WTC11 (cell line): ENCODE measurements at regions not wholly inside any gene's neighbourhood (a gene's known extent, or its start where the extent isn't known, plus 50 kb on each side); places are given as distances from the start of the nearest gene placed in this dataset.

Experiments
- ATF2 ChIP-seq: sonication (generic); formaldehyde crosslinking; IDR thresholded peaks from 2 replicates; pipeline ENCODE4 v1.8.1; 2022; ENCODE audit warnings: low read depth, missing genetic modification reagents, borderline replicate concordance
- CTCF ChIP-seq: fragments of 200-600 bp; IDR thresholded peaks from 2 replicates; pipeline ENCODE4 v1.8.0; 2022; ENCODE audit warnings: antibody characterized with exemption
- ELF4 ChIP-seq: sonication (generic); formaldehyde crosslinking; IDR thresholded peaks from 2 replicates; pipeline ENCODE4 v1.8.1; 2022; ENCODE audit warnings: low read depth, mild to moderate bottlenecking, moderate library complexity, missing genetic modification reagents
- ETV6 ChIP-seq: sonication (generic); formaldehyde crosslinking; IDR thresholded peaks from 2 replicates; pipeline ENCODE4 v1.8.1; 2022; ENCODE audit warnings: mild to moderate bottlenecking, missing genetic modification reagents
- GTF2I ChIP-seq: fragments of 250-450 bp; sonication (Bioruptor Pico); conservative IDR thresholded peaks from 2 replicates; pipeline ENCODE4 v1.4.0; 2021; ENCODE audit warnings: mild to moderate bottlenecking
- HMGXB4 ChIP-seq: sonication (generic); formaldehyde crosslinking; IDR thresholded peaks from 2 replicates; pipeline ENCODE4 v1.8.1; 2023; ENCODE audit warnings: mild to moderate bottlenecking, moderate library complexity, missing genetic modification reagents
- MLX ChIP-seq: sonication (generic); formaldehyde crosslinking; IDR thresholded peaks from 2 replicates; pipeline ENCODE4 v1.8.1; 2023; ENCODE audit warnings: mild to moderate bottlenecking, missing genetic modification reagents, moderate library complexity
- NR2C2 ChIP-seq: sonication (generic); formaldehyde crosslinking; IDR thresholded peaks from 2 replicates; pipeline ENCODE4 v1.8.0; 2022; ENCODE audit warnings: mild to moderate bottlenecking, missing genetic modification reagents
- SMAD3 ChIP-seq: sonication (generic); formaldehyde crosslinking; IDR thresholded peaks from 2 replicates; pipeline ENCODE4 v1.8.0; 2022; ENCODE audit warnings: missing genetic modification reagents, mild to moderate bottlenecking, borderline replicate concordance
- SP1 ChIP-seq: sonication (generic); formaldehyde crosslinking; conservative IDR thresholded peaks from 2 replicates; pipeline ENCODE4 v1.8.1; 2022; ENCODE audit warnings: missing genetic modification reagents
- TP53 ChIP-seq: sonication (generic); formaldehyde crosslinking; IDR thresholded peaks from 2 replicates; pipeline ENCODE4 v1.8.1; 2023; ENCODE audit warnings: mild to moderate bottlenecking, missing genetic modification reagents
- USF1 ChIP-seq: sonication (generic); formaldehyde crosslinking; IDR thresholded peaks from 2 replicates; pipeline ENCODE4 v1.8.0; 2022; ENCODE audit warnings: mild to moderate bottlenecking, missing genetic modification reagents
- ZBTB43 ChIP-seq: sonication (generic); formaldehyde crosslinking; IDR thresholded peaks from 2 replicates; pipeline ENCODE4 v1.8.1; 2023; ENCODE audit warnings: mild to moderate bottlenecking, missing genetic modification reagents
- ZNF317 ChIP-seq: sonication (generic); formaldehyde crosslinking; IDR thresholded peaks from 2 replicates; pipeline ENCODE4 v1.8.1; 2023; ENCODE audit warnings: low read depth, mild to moderate bottlenecking, moderate library complexity, missing genetic modification reagents, borderline replicate concordance

GRCh38 chr15:25184356-25185155 lies 229.8 kb downstream of the SNRPN start:
- TF ChIP-seq GTF2I (CRISPR knock-in tag) (no peak), TP53 (CRISPR knock-in tag) (no peak), NR2C2 (CRISPR knock-in tag) (no peak), HMGXB4 (CRISPR knock-in tag) (no peak), CTCF (no peak), SP1 (CRISPR knock-in tag) (no peak), ELF4 (no peak), ZNF317 (CRISPR knock-in tag) (no peak), ATF2 (CRISPR knock-in tag) (no peak), SMAD3 (CRISPR knock-in tag) (no peak), USF1 (no peak), ZBTB43 (CRISPR knock-in tag) (no peak), MLX (CRISPR knock-in tag) (no peak), ETV6 (no peak)
